Fibroblast of skin of abdomen (primary cell): ENCODE measurements at regions not wholly inside any gene's neighbourhood (a gene's known extent, or its start where the extent isn't known, plus 50 kb on each side); places are given as distances from the start of the nearest gene placed in this dataset.
A peak's percentile ranks its signal among the peaks of the same experiment; 100 is the strongest.

Experiments
- DNase-seq: peaks from one replicate; pipeline ENCODE4 v3.0.0-alpha.2; 2013

GRCh38 chr10:4095166-4095917 lies 310.3 kb upstream of the KLF6 start:
- no peak for DNase-seq

- peak; percentile 37 for DNase-seq
Measured at GRCh38 chr10:4094751-4095150, 309.7 kb upstream of the KLF6 start.

- no peak for DNase-seq
Measured at GRCh38 chr10:4093438-4093837, 308.4 kb upstream of the KLF6 start.

- no peak for DNase-seq
Measured at GRCh38 chr10:4088354-4089066, 303.5 kb upstream of the KLF6 start.

GRCh38 chr10:4086131-4086898 lies 301.3 kb upstream of the KLF6 start:
- peak; percentile 30 for DNase-seq

- no peak for DNase-seq
Measured at GRCh38 chr10:4083509-4084003, 298.5 kb upstream of the KLF6 start.

- peak; percentile 76 for DNase-seq
Measured at GRCh38 chr10:4082861-4083260, 297.9 kb upstream of the KLF6 start.

GRCh38 chr10:4081685-4082111 lies 296.7 kb upstream of the KLF6 start:
- DNase-seq, result peak; percentile 49

- no peak for DNase-seq
Measured at GRCh38 chr10:4080225-4080805, 295.3 kb upstream of the KLF6 start.

- DNase-seq, result no peak
Measured at GRCh38 chr10:4079803-4080202, 294.8 kb upstream of the KLF6 start.

GRCh38 chr10:4077804-4078203 lies 292.8 kb upstream of the KLF6 start:
- DNase-seq, result no peak

- no peak for DNase-seq
Measured at GRCh38 chr10:4076983-4077382, 292.0 kb upstream of the KLF6 start.

GRCh38 chr10:4075443-4075842 lies 290.4 kb upstream of the KLF6 start:
- no peak for DNase-seq

GRCh38 chr10:4074545-4075407 lies 289.8 kb upstream of the KLF6 start:
- DNase-seq, result no peak

GRCh38 chr10:4073912-4074311 lies 288.9 kb upstream of the KLF6 start:
- peak; percentile 89 for DNase-seq

- peak; percentile 51 for DNase-seq
Measured at GRCh38 chr10:4070921-4071660, 286.1 kb upstream of the KLF6 start.

GRCh38 chr10:4070184-4070583 lies 285.2 kb upstream of the KLF6 start:
- no peak for DNase-seq

- peak; percentile 82 for DNase-seq
Measured at GRCh38 chr10:4069491-4069890, 284.5 kb upstream of the KLF6 start.

- DNase-seq, result no peak
Measured at GRCh38 chr10:4068629-4069028, 283.6 kb upstream of the KLF6 start.

GRCh38 chr10:4067931-4068561 lies 283.0 kb upstream of the KLF6 start:
- no peak for DNase-seq

GRCh38 chr10:4067531-4067930 lies 282.5 kb upstream of the KLF6 start:
- no peak for DNase-seq
